ENCODE measurements at regions not wholly inside any gene's neighbourhood (a gene's known extent, or its start where the extent isn't known, plus 50 kb on each side); places are given as distances from the start of the nearest gene placed in this dataset.

- intact Hi-C loops (cut with DNase I; ENCODE audit: low total_unique reads): no loop called here
- no peak for DNase-seq
- H3K4me3 ChIP-seq: no peak overlapping the region
- H3K9me3 ChIP-seq: no peaks in the 10 kb centered on the region
- H3K27ac ChIP-seq: no peak overlapping the region
- TF ChIP-seq POLR2AphosphoS5 (IDR thresholded peaks at IDR 0.05) (no peak), POLR2A (IDR thresholded peaks at IDR 0.05) (no peak)
- TF ChIP-seq, protein P1, sequence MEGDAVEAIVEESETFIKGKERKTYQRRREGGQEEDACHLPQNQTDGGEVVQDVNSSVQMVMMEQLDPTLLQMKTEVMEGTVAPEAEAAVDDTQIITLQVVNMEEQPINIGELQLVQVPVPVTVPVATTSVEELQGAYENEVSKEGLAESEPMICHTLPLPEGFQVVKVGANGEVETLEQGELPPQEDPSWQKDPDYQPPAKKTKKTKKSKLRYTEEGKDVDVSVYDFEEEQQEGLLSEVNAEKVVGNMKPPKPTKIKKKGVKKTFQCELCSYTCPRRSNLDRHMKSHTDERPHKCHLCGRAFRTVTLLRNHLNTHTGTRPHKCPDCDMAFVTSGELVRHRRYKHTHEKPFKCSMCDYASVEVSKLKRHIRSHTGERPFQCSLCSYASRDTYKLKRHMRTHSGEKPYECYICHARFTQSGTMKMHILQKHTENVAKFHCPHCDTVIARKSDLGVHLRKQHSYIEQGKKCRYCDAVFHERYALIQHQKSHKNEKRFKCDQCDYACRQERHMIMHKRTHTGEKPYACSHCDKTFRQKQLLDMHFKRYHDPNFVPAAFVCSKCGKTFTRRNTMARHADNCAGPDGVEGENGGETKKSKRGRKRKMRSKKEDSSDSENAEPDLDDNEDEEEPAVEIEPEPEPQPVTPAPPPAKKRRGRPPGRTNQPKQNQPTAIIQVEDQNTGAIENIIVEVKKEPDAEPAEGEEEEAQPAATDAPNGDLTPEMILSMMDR (IDR thresholded peaks at IDR 0.05 in 8 of 11, conservative IDR thresholded peaks at IDR 0.05 in 3 of 11): no peak
- no peaks in the 10 kb centered on the region for H3K4me1 ChIP-seq
- no peaks in the 10 kb centered on the region for H3K27me3 ChIP-seq (replicated peaks in 1 of 7)
- WGBS, 5 donors: 94 to 100% (median 97%) methylated on average over 1 of the region's 1 CpG
- H3K36me3 ChIP-seq: no peaks in the 10 kb centered on the region
Observed at GRCh38 chr4:158964728-158965124, 138.2 kb upstream of the RAPGEF2 start.

DNA sequence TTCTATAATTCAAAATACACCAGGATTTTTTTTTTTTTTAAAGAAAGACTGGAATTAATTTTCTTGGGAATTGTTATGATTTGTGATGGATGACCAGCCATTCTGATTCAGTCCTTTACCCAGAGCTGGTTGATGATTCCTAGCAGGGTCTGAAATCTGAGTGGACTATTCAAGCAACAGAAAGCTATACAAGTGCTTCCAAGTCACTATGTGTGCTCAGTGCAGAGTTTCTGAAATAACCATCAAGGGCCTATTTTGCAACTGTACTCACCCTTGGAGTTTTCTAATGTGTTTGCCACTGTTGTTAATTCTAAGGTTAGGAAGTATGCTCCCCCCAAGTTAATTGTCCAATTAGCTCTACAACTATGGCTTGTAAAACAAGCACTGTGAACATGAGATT, 137.7 kb upstream of the RAPGEF2 start:
- no peaks in the 10 kb centered on the region for H3K9me3 ChIP-seq
- no peak overlapping the region for H3K27ac ChIP-seq
- TF ChIP-seq POLR2A (IDR thresholded peaks at IDR 0.05): no peak
- no peak for TF ChIP-seq POLR2AphosphoS5 (IDR thresholded peaks at IDR 0.05)
- TF ChIP-seq, protein P1 (IDR thresholded peaks at IDR 0.05 in 8 of 11, conservative IDR thresholded peaks at IDR 0.05 in 3 of 11): no peak
- no peaks in the 10 kb centered on the region for H3K36me3 ChIP-seq
- intact Hi-C loops (cut with DNase I; ENCODE audit: low total_unique reads): no loop called here
- no peaks in the 10 kb centered on the region for H3K4me1 ChIP-seq
- no peaks in the 10 kb centered on the region for H3K27me3 ChIP-seq (replicated peaks in 1 of 7)
- H3K4me3 ChIP-seq: no peak overlapping the region
- no peak for DNase-seq

DNA sequence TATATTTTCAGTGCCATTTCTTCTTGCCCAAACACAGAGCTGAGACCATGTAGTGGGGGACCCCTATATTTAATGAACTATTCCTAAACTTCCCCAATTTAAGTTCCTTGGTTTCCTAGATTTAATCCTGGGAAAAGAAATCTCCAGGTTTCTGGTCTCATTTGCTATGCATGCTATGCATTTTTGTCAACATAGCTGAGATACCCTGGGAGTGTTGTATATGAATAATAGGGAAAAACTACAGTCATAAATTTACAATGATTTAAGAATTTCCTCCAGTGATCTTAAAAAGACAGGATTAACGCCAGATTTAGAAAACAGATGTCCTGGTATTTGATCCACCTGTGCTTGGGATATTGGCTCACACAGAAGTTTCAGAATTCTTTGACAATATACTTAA, 136.8 kb upstream of the RAPGEF2 start:
- H3K4me1 ChIP-seq: no peaks in the 10 kb centered on the region
- WGBS, 5 donors: 81 to 96% (median 85%) methylated on average over 1 of the region's 1 CpG
- intact Hi-C loops (cut with DNase I; ENCODE audit: low total_unique reads): no loop called here
- H3K27me3 ChIP-seq (replicated peaks in 1 of 7): no peaks in the 10 kb centered on the region
- TF ChIP-seq POLR2A (IDR thresholded peaks at IDR 0.05): no peak
- no peak for TF ChIP-seq POLR2AphosphoS5 (IDR thresholded peaks at IDR 0.05)
- TF ChIP-seq, protein P1 (IDR thresholded peaks at IDR 0.05 in 8 of 11, conservative IDR thresholded peaks at IDR 0.05 in 3 of 11): no peak
- H3K4me3 ChIP-seq: no peak overlapping the region
- DNase-seq: no peak
- H3K36me3 ChIP-seq: no peaks in the 10 kb centered on the region
- H3K27ac ChIP-seq: no peak overlapping the region
- H3K9me3 ChIP-seq: no peaks in the 10 kb centered on the region

DNA sequence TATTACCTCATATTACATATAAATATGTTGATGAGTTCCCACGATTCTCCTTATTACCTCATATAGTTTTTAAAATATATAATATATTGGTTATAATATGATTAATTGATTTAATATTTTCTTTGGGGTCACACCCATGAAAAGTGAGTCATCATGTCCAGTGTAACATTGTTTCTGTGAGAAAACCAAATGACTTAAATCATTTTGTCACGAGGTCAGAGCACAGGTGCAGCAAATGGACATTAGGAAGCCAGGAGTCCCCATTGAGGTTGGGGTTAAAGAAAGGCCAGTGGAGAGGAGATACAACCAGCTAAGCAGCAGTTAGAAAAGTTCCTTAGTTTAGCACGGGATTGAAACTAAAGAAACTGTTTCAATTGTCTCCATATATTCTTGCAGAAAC, 133.9 kb upstream of the RAPGEF2 start:
- Histone ChIP-seq H3K9me3 (no peaks in the 10 kb centered on the region), H3K36me3 (no peaks in the 10 kb centered on the region), H3K4me3 (no peak overlapping the region), H3K27ac (no peak overlapping the region), H3K4me1 (no peaks in the 10 kb centered on the region), H3K27me3 (replicated peaks in 1 of 7) (no peaks in the 10 kb centered on the region)
- intact Hi-C loops (cut with DNase I; ENCODE audit: low total_unique reads): no loop called here
- no peak for TF ChIP-seq POLR2AphosphoS5 (IDR thresholded peaks at IDR 0.05)
- TF ChIP-seq, protein P1 (IDR thresholded peaks at IDR 0.05 in 8 of 11, conservative IDR thresholded peaks at IDR 0.05 in 3 of 11): no peak
- no peak for TF ChIP-seq POLR2A (IDR thresholded peaks at IDR 0.05)
- WGBS, 5 donors: 79 to 89% (median 84%) methylated on average over 3 of the region's 3 CpGs
- no peak for DNase-seq
